HG03060 (cell line): ENCODE measurements at regions not wholly inside any gene's neighbourhood (a gene's known extent, or its start where the extent isn't known, plus 50 kb on each side); places are given as distances from the start of the nearest gene placed in this dataset.

ENCODE experiments used
- ATAC-seq: cut with Tn5 transposase; IDR thresholded peaks from one replicate; pipeline ENCODE4 v1.9.1; 2021; ENCODE audit warnings: low read depth, moderate number of reproducible peaks; ENCODE audit not compliant: unreplicated experiment

GRCh38 chr1:96034006-96034405 is 687.6 kb upstream of the PTBP2 start:
- ATAC-seq: no peak

GRCh38 chr1:96036763-96037162 is 684.8 kb upstream of the PTBP2 start:
- no peak for ATAC-seq

GRCh38 chr1:96038636-96039035 is 682.9 kb upstream of the PTBP2 start:
- no peak for ATAC-seq

GRCh38 chr1:96039910-96040309 is 681.7 kb upstream of the PTBP2 start:
- no peak for ATAC-seq

- ATAC-seq: no peak
Measured at GRCh38 chr1:96041470-96041869, 680.1 kb upstream of the PTBP2 start.

- no peak for ATAC-seq
Measured at GRCh38 chr1:96048572-96049212, 672.9 kb upstream of the PTBP2 start.

- ATAC-seq: no peak
Measured at GRCh38 chr1:96049759-96050409, 671.7 kb upstream of the PTBP2 start.

GRCh38 chr1:96059276-96059675 is 662.3 kb upstream of the PTBP2 start:
- no peak for ATAC-seq

- no peak for ATAC-seq
Measured at GRCh38 chr1:96059736-96060135, 661.8 kb upstream of the PTBP2 start.

GRCh38 chr1:96060621-96061020 is 661.0 kb upstream of the PTBP2 start:
- ATAC-seq: no peak

- no peak for ATAC-seq
Measured at GRCh38 chr1:96072021-96072420, 649.6 kb upstream of the PTBP2 start.

- peak; percentile 85 for ATAC-seq
Measured at GRCh38 chr1:96073100-96073499, 648.5 kb upstream of the PTBP2 start.

- ATAC-seq: no peak
Measured at GRCh38 chr1:96074422-96074821, 647.2 kb upstream of the PTBP2 start.

- no peak for ATAC-seq
Measured at GRCh38 chr1:96074876-96075577, 646.6 kb upstream of the PTBP2 start.

GRCh38 chr1:96075704-96076455 is 645.7 kb upstream of the PTBP2 start:
- no peak for ATAC-seq

GRCh38 chr1:96076589-96076988 is 645.0 kb upstream of the PTBP2 start:
- no peak for ATAC-seq

- ATAC-seq: no peak
Measured at GRCh38 chr1:96079581-96079980, 642.0 kb upstream of the PTBP2 start.

- ATAC-seq: no peak
Measured at GRCh38 chr1:96080925-96081324, 640.7 kb upstream of the PTBP2 start.

GRCh38 chr1:96087719-96088118 is 633.9 kb upstream of the PTBP2 start:
- no peak for ATAC-seq

- ATAC-seq: no peak
Measured at GRCh38 chr1:96090134-96090533, 631.5 kb upstream of the PTBP2 start.
